GM20000 (cell line): ENCODE measurements at regions not wholly inside any gene's neighbourhood (a gene's known extent, or its start where the extent isn't known, plus 50 kb on each side); places are given as distances from the start of the nearest gene placed in this dataset.

ENCODE experiments used
- DNase-seq: peaks from one replicate; pipeline ENCODE4 v3.0.0; 2012; ENCODE audit warnings: low spot score
- TF ChIP-seq, protein P1 (sequence below): IDR thresholded peaks from 2 replicates; pipeline ENCODE4 v1.5.1; 2012; ENCODE audit warnings: mild to moderate bottlenecking, control low read depth; ENCODE audit errors: extremely low read depth, missing control alignments

DNA sequence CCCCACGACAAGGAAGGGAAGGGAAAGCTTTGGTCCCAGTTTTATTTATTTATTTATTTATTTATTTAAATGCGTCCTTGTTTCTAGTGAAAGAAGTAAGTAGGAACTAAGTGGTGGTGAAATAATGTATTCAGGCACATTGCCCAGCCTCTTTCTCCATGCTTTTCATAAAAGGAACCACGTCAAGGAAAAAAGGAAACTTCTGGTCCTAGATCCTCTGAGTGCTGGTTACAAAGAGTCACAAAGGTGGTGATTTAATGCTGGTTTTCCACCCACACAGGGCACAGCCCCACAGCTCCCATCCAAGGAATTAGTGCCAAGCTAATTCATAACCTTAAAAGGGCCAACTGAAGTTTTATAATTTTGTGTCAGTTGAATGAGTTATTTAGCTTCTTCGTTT lies 206.6 kb upstream of the GYPA start:
- TF ChIP-seq, protein P1, sequence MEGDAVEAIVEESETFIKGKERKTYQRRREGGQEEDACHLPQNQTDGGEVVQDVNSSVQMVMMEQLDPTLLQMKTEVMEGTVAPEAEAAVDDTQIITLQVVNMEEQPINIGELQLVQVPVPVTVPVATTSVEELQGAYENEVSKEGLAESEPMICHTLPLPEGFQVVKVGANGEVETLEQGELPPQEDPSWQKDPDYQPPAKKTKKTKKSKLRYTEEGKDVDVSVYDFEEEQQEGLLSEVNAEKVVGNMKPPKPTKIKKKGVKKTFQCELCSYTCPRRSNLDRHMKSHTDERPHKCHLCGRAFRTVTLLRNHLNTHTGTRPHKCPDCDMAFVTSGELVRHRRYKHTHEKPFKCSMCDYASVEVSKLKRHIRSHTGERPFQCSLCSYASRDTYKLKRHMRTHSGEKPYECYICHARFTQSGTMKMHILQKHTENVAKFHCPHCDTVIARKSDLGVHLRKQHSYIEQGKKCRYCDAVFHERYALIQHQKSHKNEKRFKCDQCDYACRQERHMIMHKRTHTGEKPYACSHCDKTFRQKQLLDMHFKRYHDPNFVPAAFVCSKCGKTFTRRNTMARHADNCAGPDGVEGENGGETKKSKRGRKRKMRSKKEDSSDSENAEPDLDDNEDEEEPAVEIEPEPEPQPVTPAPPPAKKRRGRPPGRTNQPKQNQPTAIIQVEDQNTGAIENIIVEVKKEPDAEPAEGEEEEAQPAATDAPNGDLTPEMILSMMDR: no peak
- DNase-seq: no peak

DNA sequence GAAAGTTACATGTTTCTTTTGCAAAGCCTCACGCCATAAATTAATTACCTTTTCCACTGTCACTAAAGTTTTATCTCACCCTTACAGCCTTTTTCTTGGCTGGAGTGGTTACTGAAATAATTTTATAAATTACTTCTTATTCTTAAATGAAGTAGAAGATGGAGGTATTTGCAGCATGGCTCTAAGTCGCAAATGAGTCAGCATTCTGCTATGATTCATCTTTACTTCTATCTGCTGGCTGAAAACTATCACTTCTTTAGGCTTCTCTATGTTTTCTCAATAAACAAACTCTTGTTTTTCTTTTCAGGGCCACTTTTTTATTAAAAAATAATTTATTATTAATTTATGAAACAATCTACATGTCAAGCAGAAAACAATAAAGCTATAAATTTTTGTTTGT lies 210.2 kb upstream of the GYPA start:
- TF ChIP-seq, protein P1: no peak
- DNase-seq: no peak

DNA sequence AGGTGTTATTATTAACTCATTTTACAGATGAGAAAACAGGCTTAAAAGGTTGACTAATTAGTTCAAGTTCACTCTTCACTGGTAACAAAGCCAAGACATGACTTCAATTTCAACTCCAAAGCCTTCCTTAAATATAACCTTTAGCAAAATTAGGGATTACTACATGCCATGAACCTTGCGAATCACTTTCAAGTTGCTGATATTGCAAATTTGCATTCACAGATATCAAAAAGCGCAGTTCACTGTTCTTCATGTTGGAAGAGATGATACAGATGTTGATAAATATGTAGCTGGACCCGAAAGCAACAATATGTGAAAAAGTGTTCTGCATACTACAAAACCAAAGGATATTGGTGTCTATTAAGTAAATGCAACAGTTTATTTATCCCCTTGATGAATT lies 210.8 kb upstream of the GYPA start:
- TF ChIP-seq, protein P1: no peak
- no peak for DNase-seq

DNA sequence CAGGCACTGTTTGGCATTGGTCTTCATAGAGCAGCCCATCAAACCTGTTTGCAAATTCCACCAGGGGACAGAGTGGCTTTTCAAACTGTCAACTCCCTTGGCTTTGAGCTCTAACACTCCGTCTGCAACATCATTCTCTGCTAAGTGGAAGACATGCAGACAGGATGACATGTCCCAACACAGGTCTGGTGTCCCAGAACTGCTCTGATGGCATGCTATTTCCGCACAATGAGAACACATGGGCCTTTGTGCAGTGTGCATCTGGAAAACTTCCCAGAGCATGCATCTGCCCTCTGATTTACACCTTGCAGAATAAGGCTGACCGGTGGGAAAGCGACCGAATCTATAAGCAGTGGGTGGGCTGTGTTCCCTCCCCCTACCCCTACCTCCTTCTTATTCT lies 212.8 kb upstream of the GYPA start:
- TF ChIP-seq, protein P1: no peak
- DNase-seq: no peak

DNA sequence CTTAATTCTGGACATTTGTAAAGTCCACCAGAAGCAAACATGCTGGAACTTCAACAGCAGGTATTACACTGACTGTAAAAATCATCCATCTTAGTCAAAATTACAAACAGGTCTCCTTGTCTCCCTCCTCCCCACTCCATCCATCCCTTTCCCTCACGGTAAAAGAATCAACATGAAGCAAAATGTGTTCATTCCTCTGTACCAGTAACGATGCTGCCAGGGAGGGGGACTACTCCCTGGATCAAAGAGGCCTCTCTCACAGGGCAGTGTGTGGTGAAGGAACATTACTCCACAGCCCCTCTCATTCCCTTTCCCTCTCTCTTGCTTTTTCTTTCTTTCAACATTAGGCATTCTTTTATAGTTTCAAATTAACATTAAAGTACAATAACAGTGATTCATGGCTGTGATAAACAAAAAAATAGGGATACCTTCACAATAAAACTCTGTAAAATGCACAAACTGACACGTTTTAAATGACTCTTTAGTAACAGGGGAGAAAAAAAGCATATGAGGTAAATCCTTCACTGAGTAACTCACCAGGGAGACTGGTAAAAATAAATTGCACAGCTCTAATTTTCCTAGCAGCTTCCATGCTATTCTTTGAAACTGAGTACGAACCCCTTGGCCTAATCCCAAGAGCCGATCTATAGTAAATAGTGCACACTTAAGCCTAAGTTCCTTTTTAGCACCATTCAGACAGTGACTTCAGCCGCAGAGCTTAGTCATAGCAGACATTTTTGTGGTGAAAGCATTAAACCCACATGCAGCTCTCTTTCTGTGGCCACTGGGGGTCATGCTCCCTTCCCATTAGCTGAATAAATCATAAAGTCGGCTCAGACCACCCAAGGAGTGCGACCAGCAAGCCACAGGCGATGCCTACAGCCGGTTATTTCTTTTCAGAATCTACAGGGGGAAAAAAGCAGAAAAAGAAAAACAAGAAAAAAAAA lies 215.6 kb upstream of the GYPA start:
- TF ChIP-seq, protein P1: no peak
- DNase-seq: peak; percentile 51

DNA sequence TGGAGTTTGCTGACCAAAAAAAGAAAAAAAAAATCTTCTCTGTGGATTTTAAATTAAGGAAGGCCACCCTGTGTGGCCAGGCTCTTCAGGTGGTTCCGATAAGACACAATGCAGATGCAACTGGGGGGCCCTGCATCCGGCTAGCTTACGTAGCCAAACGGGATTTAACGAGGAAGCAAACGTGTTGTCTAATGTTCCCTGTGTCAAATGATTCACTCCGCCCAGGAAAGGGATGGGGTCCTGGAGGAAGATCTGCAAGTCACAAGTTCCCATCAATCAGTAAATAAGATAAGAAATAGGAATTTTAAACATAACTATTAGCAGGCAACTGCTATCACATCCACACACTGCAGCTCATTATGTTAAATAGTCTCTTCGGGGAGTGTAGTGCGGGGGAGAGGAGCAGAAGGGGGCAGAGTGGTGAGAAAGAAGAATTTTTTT lies 216.4 kb upstream of the GYPA start:
- TF ChIP-seq, protein P1: no peak
- no peak for DNase-seq

DNA sequence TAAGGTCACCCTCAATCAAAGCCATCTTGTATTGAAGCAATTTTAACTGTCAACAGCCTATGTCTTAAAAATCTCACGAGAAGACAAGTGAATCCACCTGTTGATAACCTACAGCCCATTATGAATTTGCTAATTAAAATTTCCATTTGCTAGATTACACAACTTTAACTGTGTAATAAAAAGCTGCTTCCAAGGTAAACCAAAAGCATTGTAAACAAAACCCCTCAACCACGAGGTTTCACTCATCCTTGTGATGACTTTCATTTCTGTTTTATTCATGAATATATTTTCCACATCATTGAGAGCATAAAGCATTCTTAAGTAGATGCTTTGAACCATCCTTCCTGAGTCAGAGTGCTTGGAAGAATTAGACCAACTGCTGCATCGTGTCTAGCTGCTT lies 217.5 kb upstream of the GYPA start:
- TF ChIP-seq, protein P1: no peak
- DNase-seq: no peak
